MM.1S (cell line): ENCODE measurements at regions not wholly inside any gene's neighbourhood (a gene's known extent, or its start where the extent isn't known, plus 50 kb on each side); places are given as distances from the start of the nearest gene placed in this dataset.

Source experiments
- CTCF ChIP-seq: fragments of 300-600 bp; sonication (generic); IDR thresholded peaks from 2 replicates; pipeline ENCODE4 v1.5.1; 2016; ENCODE audit warnings: antibody characterized with exemption, low read length, mixed read lengths
- EZH2 ChIP-seq: fragments of 300-600 bp; sonication (generic); optimal IDR thresholded peaks from 2 replicates; pipeline ENCODE3; 2017; ENCODE audit warnings: low read depth, mild to moderate bottlenecking, antibody characterized with exemption, low read length, mixed read lengths
- EZH2phosphoT487 ChIP-seq: fragments of 300-600 bp; sonication (generic); IDR thresholded peaks from 2 replicates; pipeline ENCODE4 v1.6.1; 2018; ENCODE audit warnings: antibody characterized with exemption, low read length

DNA sequence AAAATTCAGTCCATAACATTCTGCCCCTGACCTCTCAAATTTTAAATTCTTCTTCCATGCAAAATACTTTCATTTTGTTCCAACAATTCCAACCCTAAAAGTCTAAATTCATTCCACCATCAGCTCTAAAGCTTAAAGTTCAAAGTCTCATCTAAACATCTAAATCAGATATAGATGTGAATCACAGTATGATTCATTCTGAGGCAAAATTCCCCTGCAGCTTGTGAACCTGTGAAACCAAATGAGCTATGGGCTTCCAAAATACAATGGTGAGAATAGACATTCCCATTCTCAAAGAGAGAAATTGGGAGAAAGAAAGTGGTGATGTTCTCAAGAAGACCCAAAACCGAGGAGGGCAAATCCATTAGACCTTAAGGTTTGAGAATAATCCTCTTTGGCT lies 309.8 kb downstream of the HIVEP2 start:
- TF ChIP-seq CTCF (no peak), EZH2phosphoT487 (no peak), EZH2 (no peak)
